OCI-LY7 (cell line): ENCODE measurements at regions not wholly inside any gene's neighbourhood (a gene's known extent, or its start where the extent isn't known, plus 50 kb on each side); places are given as distances from the start of the nearest gene placed in this dataset.

ENCODE experiments used
- BruUV-seq: library from RNA; stranded (reverse); fragments of 400-500 nt; replicated peaks from 2 replicates; lab custom pipeline; 2021; lab: Mats Ljungman, UMichigan
- CTCF ChIA-PET: fragments of 300-600 bp; sonication (Branson Sonifier 250); formaldehyde crosslinking; loops from one replicate; lab custom pipeline; 2022; ENCODE audit warnings: antibody characterized with exemption; ENCODE audit not compliant: unreplicated experiment; lab: Charles Lee
- POLR2A ChIA-PET: fragments of 300-600 bp; sonication (Branson Sonifier 250); formaldehyde crosslinking; loops from one replicate; lab custom pipeline; 2022; ENCODE audit warnings: antibody characterized with exemption; lab: Charles Lee
- DNase-seq: peaks from one replicate; pipeline ENCODE4 v3.0.0-alpha.2; 2015; ENCODE audit warnings: low spot score
- H2AFZ ChIP-seq: fragments of 200-600 bp; sonication (generic), shearing (Covaris generic); 2 replicates; pipeline ENCODE4 v1.6.1; 2014; ENCODE audit warnings: mild to moderate bottlenecking, antibody characterized with exemption, low read length, moderate library complexity
- H3K27ac ChIP-seq: fragments of 200-600 bp; sonication (generic); 2 replicates; pipeline ENCODE4 v1.5.1; 2014; ENCODE audit warnings: mixed run types, low read depth, mild to moderate bottlenecking, moderate library complexity, low read length, inconsistent platforms; ENCODE audit not compliant: poor library complexity, severe bottlenecking
- H3K36me3 ChIP-seq: fragments of 200-600 bp; sonication (generic); 2 replicates; pipeline ENCODE4 v1.6.1; 2014; ENCODE audit warnings: mild to moderate bottlenecking, antibody characterized with exemption, low read length, moderate library complexity, mixed read lengths; ENCODE audit not compliant: insufficient read depth
- H3K4me1 ChIP-seq: fragments of 200-600 bp; sonication (generic); 2 replicates; pipeline ENCODE4 v1.5.1; 2014; ENCODE audit warnings: mild to moderate bottlenecking, low read length; ENCODE audit not compliant: insufficient read depth, poor library complexity, severe bottlenecking
- H3K4me2 ChIP-seq: fragments of 200-600 bp; sonication (generic); 2 replicates; pipeline ENCODE4 v1.6.1; 2014; ENCODE audit warnings: mild to moderate bottlenecking, low read length
- H3K4me3 ChIP-seq: fragments of 200-600 bp; sonication (generic); 2 replicates; pipeline ENCODE4 v1.5.1; 2014; ENCODE audit warnings: mild to moderate bottlenecking, low read depth, low read length; ENCODE audit not compliant: poor library complexity, severe bottlenecking
- H3K79me2 ChIP-seq: fragments of 200-600 bp; sonication (generic); 2 replicates; pipeline ENCODE4 v1.6.1; 2016; ENCODE audit warnings: low read depth, mild to moderate bottlenecking, low read length, moderate library complexity, mixed read lengths; ENCODE audit not compliant: insufficient read depth
- H3K9me2 ChIP-seq: fragments of 200-600 bp; sonication (generic); 2 replicates; pipeline ENCODE4 v1.6.1; 2016; ENCODE audit warnings: mild to moderate bottlenecking, low read length, mixed read lengths; ENCODE audit not compliant: insufficient read depth
- H3K9me3 ChIP-seq: fragments of 200-600 bp; sonication (generic); 2 replicates; pipeline ENCODE4 v1.6.1; 2014; ENCODE audit warnings: mild to moderate bottlenecking, mixed run types, low read length, mixed read lengths
- H4K20me1 ChIP-seq: fragments of 200-600 bp; sonication (generic); 2 replicates; pipeline ENCODE4 v1.6.1; 2014; ENCODE audit warnings: mild to moderate bottlenecking, antibody characterized with exemption, low read length, moderate library complexity, mixed read lengths; ENCODE audit not compliant: insufficient read depth
- CTCF ChIP-seq: fragments of 200-600 bp; sonication (generic); conservative IDR thresholded peaks from 2 replicates; pipeline ENCODE4 v1.5.1; 2014; ENCODE audit warnings: mild to moderate bottlenecking, antibody characterized with exemption, low read length, moderate library complexity, mixed read lengths
- EZH2phosphoT487 ChIP-seq: fragments of 200-600 bp; sonication (generic); IDR thresholded peaks from 2 replicates; pipeline ENCODE4 v1.6.1; 2018; ENCODE audit warnings: low read depth, borderline replicate concordance, mild to moderate bottlenecking, mixed run types, antibody characterized with exemption, low read length, moderate library complexity, mixed read lengths
- intact Hi-C: fragments of 100-400 bp; cut with micrococcal nuclease; formaldehyde crosslinking; loops from one replicate; pipeline ENCODE4 v1.10.0; 2022; ENCODE audit not compliant: unreplicated experiment

GRCh38 chr4:189365451-189365850 is 575.2 kb upstream of the FRG1 start:
- intact Hi-C loops: no loop called here
- Histone ChIP-seq H3K4me1 (no peaks in the 10 kb centered on the region), H3K27ac (no peak overlapping the region), H3K79me2 (no peaks in the 10 kb centered on the region), H3K9me2 (no peaks in the 10 kb centered on the region), H2AFZ (no peak overlapping the region), H3K9me3 (no peaks in the 10 kb centered on the region), H3K36me3 (no peaks in the 10 kb centered on the region), H4K20me1 (no peaks in the 10 kb centered on the region), H3K4me2 (no peak overlapping the region), H3K4me3 (no peak overlapping the region)
- no peak for DNase-seq
- TF ChIP-seq EZH2phosphoT487 (no peak), CTCF (no peak)
- ChIA-PET CTCF (no interaction called here), POLR2A (no interaction called here)
- BruUV-seq: no TSS peak

- H3K9me2 ChIP-seq: no peaks in the 10 kb centered on the region
- ChIA-PET POLR2A (no interaction called here), CTCF (no interaction called here)
- TF ChIP-seq EZH2phosphoT487: no peak
- TF ChIP-seq CTCF: no peak
- no peak overlapping the region for H3K27ac ChIP-seq
- H3K36me3 ChIP-seq: no peaks in the 10 kb centered on the region
- no peak overlapping the region for H3K4me3 ChIP-seq
- H3K4me1 ChIP-seq: no peaks in the 10 kb centered on the region
- no peaks in the 10 kb centered on the region for H4K20me1 ChIP-seq
- no peaks in the 10 kb centered on the region for H3K9me3 ChIP-seq
- intact Hi-C loops: no loop called here
- H2AFZ ChIP-seq: no peak overlapping the region
- no peak overlapping the region for H3K4me2 ChIP-seq
- BruUV-seq: no TSS peak
- DNase-seq: no peak
- no peaks in the 10 kb centered on the region for H3K79me2 ChIP-seq
Measured at GRCh38 chr4:189367832-189368231, 572.8 kb upstream of the FRG1 start.

- no peak overlapping the region for H2AFZ ChIP-seq
- no peak overlapping the region for H3K27ac ChIP-seq
- intact Hi-C loops: no loop called here
- H3K4me2 ChIP-seq: no peak overlapping the region
- no peaks in the 10 kb centered on the region for H3K9me2 ChIP-seq
- H4K20me1 ChIP-seq: no peaks in the 10 kb centered on the region
- no peak for TF ChIP-seq CTCF
- no peak for TF ChIP-seq EZH2phosphoT487
- no peak overlapping the region for H3K4me3 ChIP-seq
- no peaks in the 10 kb centered on the region for H3K9me3 ChIP-seq
- CTCF ChIA-PET: no interaction called here
- no peaks in the 10 kb centered on the region for H3K79me2 ChIP-seq
- no peak for DNase-seq
- POLR2A ChIA-PET: no interaction called here
- no peaks in the 10 kb centered on the region for H3K36me3 ChIP-seq
- BruUV-seq: no TSS peak
- no peaks in the 10 kb centered on the region for H3K4me1 ChIP-seq
Measured at GRCh38 chr4:189374176-189374575, 566.5 kb upstream of the FRG1 start.
